ENCODE measurements at regions not wholly inside any gene's neighbourhood (a gene's known extent, or its start where the extent isn't known, plus 50 kb on each side); places are given as distances from the start of the nearest gene placed in this dataset.

DNA sequence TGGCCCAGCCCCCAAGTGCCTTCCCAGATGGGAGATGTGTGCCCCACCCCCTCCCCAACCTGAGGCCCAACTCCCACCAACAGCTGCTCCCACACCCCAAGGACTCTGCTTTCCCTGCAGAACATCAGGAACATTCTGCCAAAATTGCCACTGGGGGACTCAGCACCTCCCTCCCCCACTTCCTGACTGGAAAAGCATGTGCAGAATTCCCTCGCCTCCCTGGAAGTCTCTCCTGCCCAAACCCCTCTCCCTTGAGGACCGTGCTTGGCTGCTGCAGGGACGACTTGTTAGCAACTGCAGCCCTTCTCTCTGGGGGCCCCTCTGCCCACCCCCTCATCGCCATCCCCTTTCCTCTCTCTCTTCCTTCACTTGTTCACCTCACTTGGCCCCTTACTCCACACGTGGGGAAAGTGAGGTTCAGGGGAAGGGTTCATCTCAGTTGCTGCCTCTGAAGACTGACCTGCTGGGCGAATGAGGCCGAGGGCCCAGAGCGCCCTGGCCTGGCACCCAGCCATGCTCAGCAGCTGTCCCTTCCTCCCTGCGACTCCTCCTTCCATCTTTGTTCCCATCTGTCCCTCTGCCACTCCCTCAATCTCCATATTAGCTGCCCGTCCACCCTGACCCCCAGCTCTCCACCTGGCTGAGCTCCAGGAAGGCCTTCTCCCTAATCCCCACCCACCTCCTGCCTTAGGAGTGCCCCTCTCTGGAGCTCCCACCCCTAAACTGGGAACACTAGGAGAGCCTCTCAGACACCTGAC is 105.1 kb downstream of the CHST1 start:
- Mint-ChIP-seq H3K27ac (no peak overlapping the region), H3K4me1 (no peaks in the 10 kb centered on the region), H3K4me3 (no peak overlapping the region), H3K27me3 (ENCODE audit: low read depth in 2 of 2) (peaks cover 16 to 18% of the 10 kb centered on the region in 2 donors), H3K9me3 (no peaks in the 10 kb centered on the region), H3K36me3 (no peaks in the 10 kb centered on the region)
- Histone ChIP-seq H3K27me3 (ENCODE audit: control insufficient read depth, insufficient read depth, low read length) (no peaks in the 10 kb centered on the region), H3K4me3 (ENCODE audit: low read length) (no peak overlapping the region), H3K36me3 (ENCODE audit: control insufficient read depth, insufficient read depth, low read length) (no peaks in the 10 kb centered on the region), H3K27ac (ENCODE audit: low read length) (no peak overlapping the region), H3K4me1 (ENCODE audit: control insufficient read depth, insufficient read depth, low read length) (no peaks in the 10 kb centered on the region), H3K9me3 (ENCODE audit: control insufficient read depth, insufficient read depth, low read length) (peaks cover 4% of the 10 kb centered on the region)
- ATAC-seq (no peak), DNase-seq (no peak)
- TF ChIP-seq, protein P1, sequence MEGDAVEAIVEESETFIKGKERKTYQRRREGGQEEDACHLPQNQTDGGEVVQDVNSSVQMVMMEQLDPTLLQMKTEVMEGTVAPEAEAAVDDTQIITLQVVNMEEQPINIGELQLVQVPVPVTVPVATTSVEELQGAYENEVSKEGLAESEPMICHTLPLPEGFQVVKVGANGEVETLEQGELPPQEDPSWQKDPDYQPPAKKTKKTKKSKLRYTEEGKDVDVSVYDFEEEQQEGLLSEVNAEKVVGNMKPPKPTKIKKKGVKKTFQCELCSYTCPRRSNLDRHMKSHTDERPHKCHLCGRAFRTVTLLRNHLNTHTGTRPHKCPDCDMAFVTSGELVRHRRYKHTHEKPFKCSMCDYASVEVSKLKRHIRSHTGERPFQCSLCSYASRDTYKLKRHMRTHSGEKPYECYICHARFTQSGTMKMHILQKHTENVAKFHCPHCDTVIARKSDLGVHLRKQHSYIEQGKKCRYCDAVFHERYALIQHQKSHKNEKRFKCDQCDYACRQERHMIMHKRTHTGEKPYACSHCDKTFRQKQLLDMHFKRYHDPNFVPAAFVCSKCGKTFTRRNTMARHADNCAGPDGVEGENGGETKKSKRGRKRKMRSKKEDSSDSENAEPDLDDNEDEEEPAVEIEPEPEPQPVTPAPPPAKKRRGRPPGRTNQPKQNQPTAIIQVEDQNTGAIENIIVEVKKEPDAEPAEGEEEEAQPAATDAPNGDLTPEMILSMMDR (IDR thresholded peaks at IDR 0.05): no peak
- 63% methylated on average over 9 of the region's 10 CpGs for WGBS (ENCODE audit: insufficient coverage)
- intact Hi-C loops (cut with micrococcal nuclease): no loop called here

GRCh38 chr11:45556851-45557707 is 108.3 kb downstream of the CHST1 start:
- Mint-ChIP-seq H3K36me3 (no peaks in the 10 kb centered on the region), H3K4me3 (no peak overlapping the region), H3K9me3 (no peaks in the 10 kb centered on the region), H3K27me3 (ENCODE audit: low read depth in 2 of 2) (peaks cover 12 to 18% of the 10 kb centered on the region in 2 donors), H3K4me1 (no peaks in the 10 kb centered on the region), H3K27ac (no peak overlapping the region)
- Histone ChIP-seq H3K27ac (ENCODE audit: low read length) (no peak overlapping the region), H3K4me1 (ENCODE audit: control insufficient read depth, insufficient read depth, low read length) (no peaks in the 10 kb centered on the region), H3K9me3 (ENCODE audit: control insufficient read depth, insufficient read depth, low read length) (peaks cover 4% of the 10 kb centered on the region), H3K36me3 (ENCODE audit: control insufficient read depth, insufficient read depth, low read length) (no peaks in the 10 kb centered on the region), H3K4me3 (ENCODE audit: low read length) (no peak overlapping the region), H3K27me3 (ENCODE audit: control insufficient read depth, insufficient read depth, low read length) (no peaks in the 10 kb centered on the region)
- TF ChIP-seq, protein P1 (IDR thresholded peaks at IDR 0.05): no peak
- ATAC-seq (no peak), DNase-seq (no peak)
- 69% methylated on average over 10 of the region's 10 CpGs for WGBS (ENCODE audit: insufficient coverage)
- intact Hi-C loops (cut with micrococcal nuclease): no loop called here

- Histone ChIP-seq H3K27me3 (ENCODE audit: control insufficient read depth, insufficient read depth, low read length) (no peaks in the 10 kb centered on the region), H3K4me3 (ENCODE audit: low read length) (no peak overlapping the region), H3K27ac (ENCODE audit: low read length) (no peak overlapping the region), H3K9me3 (ENCODE audit: control insufficient read depth, insufficient read depth, low read length) (peaks cover 4% of the 10 kb centered on the region), H3K4me1 (ENCODE audit: control insufficient read depth, insufficient read depth, low read length) (no peaks in the 10 kb centered on the region), H3K36me3 (ENCODE audit: control insufficient read depth, insufficient read depth, low read length) (no peaks in the 10 kb centered on the region)
- no peak overlapping the region for H3K27ac Mint-ChIP-seq
- peaks cover 7 to 9% of the 10 kb centered on the region in 2 donors for H3K27me3 Mint-ChIP-seq (ENCODE audit: low read depth in 2 of 2)
- 82% methylated on average over 14 of the region's 14 CpGs for WGBS (ENCODE audit: insufficient coverage)
- no peaks in the 10 kb centered on the region for H3K36me3 Mint-ChIP-seq
- intact Hi-C loops (cut with micrococcal nuclease): no loop called here
- DNase-seq (no peak), ATAC-seq (no peak)
- no peaks in the 10 kb centered on the region for H3K4me1 Mint-ChIP-seq
- TF ChIP-seq, protein P1 (IDR thresholded peaks at IDR 0.05): no peak
- H3K9me3 Mint-ChIP-seq: no peaks in the 10 kb centered on the region
- H3K4me3 Mint-ChIP-seq: no peak overlapping the region
Observed at GRCh38 chr11:45554230-45554967, 111.0 kb downstream of the CHST1 start.

Data from natural killer cell (primary cell).